Loucy (cell line): ENCODE measurements at regions not wholly inside any gene's neighbourhood (a gene's known extent, or its start where the extent isn't known, plus 50 kb on each side); places are given as distances from the start of the nearest gene placed in this dataset.
"Not testable (repeated sequence)": the region's sequence is repeated elsewhere in the genome, so short reads cannot be mapped to it uniquely, and the experiment has no call there.

Source experiments
- H2AFZ ChIP-seq: fragments of 200-600 bp; sonication (generic); 2 replicates; pipeline ENCODE4 v1.6.0; 2016; ENCODE audit warnings: antibody characterized with exemption, mild to moderate bottlenecking, low read length, moderate library complexity
- H3F3A ChIP-seq: fragments of 200-600 bp; 2 replicates; pipeline ENCODE4 v1.6.0; 2016; ENCODE audit warnings: antibody characterized with exemption, low read depth, mild to moderate bottlenecking
- H3K27me3 ChIP-seq: fragments of 200-600 bp; sonication (generic); 2 replicates; pipeline ENCODE4 v1.6.1; 2014; ENCODE audit warnings: low read length, mild to moderate bottlenecking; ENCODE audit not compliant: insufficient read depth, poor library complexity, severe bottlenecking
- H3K36me3 ChIP-seq: fragments of 200-600 bp; sonication (generic); 2 replicates; pipeline ENCODE4 v1.6.1; 2016; ENCODE audit warnings: low read length; ENCODE audit not compliant: insufficient read depth
- H3K4me1 ChIP-seq: fragments of 200-600 bp; sonication (generic); 2 replicates; pipeline ENCODE4 v1.5.1; 2014; ENCODE audit warnings: low read length, mild to moderate bottlenecking; ENCODE audit not compliant: insufficient read depth, poor library complexity, severe bottlenecking
- H3K4me2 ChIP-seq: fragments of 200-600 bp; sonication (generic); 2 replicates; pipeline ENCODE4 v1.6.0; 2014; ENCODE audit warnings: antibody characterized with exemption, low read length, low read depth, mild to moderate bottlenecking; ENCODE audit not compliant: poor library complexity, severe bottlenecking
- H3K4me3 ChIP-seq: fragments of 200-600 bp; sonication (generic); 2 replicates; pipeline ENCODE4 v1.5.1; 2014; ENCODE audit warnings: low read length, mild to moderate bottlenecking, mixed read lengths; ENCODE audit not compliant: poor library complexity, severe bottlenecking
- H3K79me2 ChIP-seq: fragments of 200-600 bp; sonication (generic); 2 replicates; pipeline ENCODE4 v1.6.1; 2014; ENCODE audit warnings: low read length; ENCODE audit not compliant: insufficient read depth
- H3K9ac ChIP-seq: fragments of 200-600 bp; sonication (generic); 2 replicates; pipeline ENCODE4 v1.6.0; 2014; ENCODE audit warnings: mild to moderate bottlenecking, low read depth, low read length, moderate library complexity; ENCODE audit not compliant: poor library complexity, severe bottlenecking
- H3K9me2 ChIP-seq: fragments of 200-600 bp; sonication (generic); replicated peaks from 2 replicates; pipeline ENCODE4 v1.6.1; 2016; ENCODE audit warnings: low read depth, low read length, mixed read lengths
- H3K9me3 ChIP-seq: fragments of 200-600 bp; sonication (generic); 2 replicates; pipeline ENCODE4 v1.6.1; 2014; ENCODE audit warnings: mild to moderate bottlenecking, antibody characterized with exemption, low read length, low read depth; ENCODE audit not compliant: insufficient read depth
- H4K20me1 ChIP-seq: fragments of 200-600 bp; sonication (generic); 2 replicates; pipeline ENCODE4 v1.6.0; 2014; ENCODE audit warnings: antibody characterized with exemption, low read length, mild to moderate bottlenecking; ENCODE audit not compliant: insufficient read depth, poor library complexity, severe bottlenecking
- EZH2phosphoT487 ChIP-seq: fragments of 200-600 bp; IDR thresholded peaks from 2 replicates; pipeline ENCODE4 v1.6.1; 2018; ENCODE audit warnings: antibody characterized with exemption, mild to moderate bottlenecking, moderate library complexity, borderline replicate concordance
- TF ChIP-seq, protein P1 (sequence below): fragments of 200-600 bp; sonication (generic); conservative IDR thresholded peaks from 2 replicates; pipeline ENCODE4 v1.5.1; 2014; ENCODE audit warnings: mild to moderate bottlenecking, antibody characterized with exemption, low read length

DNA sequence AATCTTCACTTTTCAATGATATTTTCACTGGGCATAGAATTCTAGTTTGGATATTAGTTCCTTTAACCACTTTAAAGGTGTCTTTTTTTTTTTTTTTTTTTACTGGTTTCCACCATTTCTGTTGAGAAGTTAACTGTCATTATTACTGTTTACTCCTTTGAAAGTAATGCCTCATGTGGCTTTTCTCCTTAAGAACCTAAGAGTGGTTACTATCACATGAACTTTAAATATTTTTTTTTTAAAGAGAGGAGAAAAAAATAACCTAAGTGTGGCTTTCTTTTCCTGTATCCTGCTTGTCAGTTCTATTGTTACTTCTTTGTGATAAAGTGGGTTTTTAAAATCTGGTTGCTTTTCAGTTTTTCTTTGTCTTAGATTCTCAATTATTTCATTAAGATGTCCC is 229.5 kb downstream of the CDH26 start:
- Histone ChIP-seq H3K79me2 (no peaks in the 10 kb centered on the region), H3F3A (no peaks in the 10 kb centered on the region), H3K36me3 (peaks cover 5% of the 10 kb centered on the region; the same call in 1 of the 2 replicates), H3K9me3 (no peaks in the 10 kb centered on the region), H3K9ac (peak overlapping the region; percentile 19), H3K27me3 (no peaks in the 10 kb centered on the region), H2AFZ (no peak overlapping the region), H3K9me2 (no peaks in the 10 kb centered on the region), H4K20me1 (no peaks in the 10 kb centered on the region), H3K4me1 (peaks cover 18% of the 10 kb centered on the region), H3K4me2 (peak overlapping the region; percentile 38), H3K4me3 (no peak overlapping the region)
- no peak for TF ChIP-seq EZH2phosphoT487
- TF ChIP-seq, protein P1, sequence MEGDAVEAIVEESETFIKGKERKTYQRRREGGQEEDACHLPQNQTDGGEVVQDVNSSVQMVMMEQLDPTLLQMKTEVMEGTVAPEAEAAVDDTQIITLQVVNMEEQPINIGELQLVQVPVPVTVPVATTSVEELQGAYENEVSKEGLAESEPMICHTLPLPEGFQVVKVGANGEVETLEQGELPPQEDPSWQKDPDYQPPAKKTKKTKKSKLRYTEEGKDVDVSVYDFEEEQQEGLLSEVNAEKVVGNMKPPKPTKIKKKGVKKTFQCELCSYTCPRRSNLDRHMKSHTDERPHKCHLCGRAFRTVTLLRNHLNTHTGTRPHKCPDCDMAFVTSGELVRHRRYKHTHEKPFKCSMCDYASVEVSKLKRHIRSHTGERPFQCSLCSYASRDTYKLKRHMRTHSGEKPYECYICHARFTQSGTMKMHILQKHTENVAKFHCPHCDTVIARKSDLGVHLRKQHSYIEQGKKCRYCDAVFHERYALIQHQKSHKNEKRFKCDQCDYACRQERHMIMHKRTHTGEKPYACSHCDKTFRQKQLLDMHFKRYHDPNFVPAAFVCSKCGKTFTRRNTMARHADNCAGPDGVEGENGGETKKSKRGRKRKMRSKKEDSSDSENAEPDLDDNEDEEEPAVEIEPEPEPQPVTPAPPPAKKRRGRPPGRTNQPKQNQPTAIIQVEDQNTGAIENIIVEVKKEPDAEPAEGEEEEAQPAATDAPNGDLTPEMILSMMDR: no peak

DNA sequence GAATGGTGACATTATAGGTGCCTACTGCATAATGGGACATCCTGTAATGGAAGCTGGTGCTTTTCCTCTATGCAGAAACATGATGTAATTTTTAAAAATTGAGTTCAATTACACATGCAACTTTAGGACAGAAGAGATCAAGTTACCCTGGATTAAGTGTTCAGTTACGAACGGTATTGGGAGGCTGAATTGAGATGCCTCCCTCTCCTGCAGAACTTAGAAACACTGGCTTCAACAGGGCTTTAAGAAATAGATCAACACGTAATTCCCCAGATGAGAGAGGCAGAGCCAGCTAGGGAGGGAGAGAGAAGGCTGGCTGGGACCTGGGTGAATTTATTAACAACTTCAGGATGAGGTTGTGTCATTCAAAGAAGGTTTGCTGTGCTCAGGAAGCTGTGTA is 232.8 kb downstream of the CDH26 start:
- Histone ChIP-seq H3K4me3 (no peak overlapping the region), H3K9me2 (no peaks in the 10 kb centered on the region), H3K9ac (no peak overlapping the region), H3K4me2 (no peak overlapping the region), H2AFZ (no peak overlapping the region), H3K36me3 (peaks cover 5% of the 10 kb centered on the region; the same call in 1 of the 2 replicates), H4K20me1 (no peaks in the 10 kb centered on the region), H3K79me2 (no peaks in the 10 kb centered on the region), H3K4me1 (peaks cover 18% of the 10 kb centered on the region), H3F3A (no peaks in the 10 kb centered on the region), H3K27me3 (no peaks in the 10 kb centered on the region), H3K9me3 (no peaks in the 10 kb centered on the region)
- TF ChIP-seq EZH2phosphoT487: no peak
- TF ChIP-seq, protein P1: no peak

DNA sequence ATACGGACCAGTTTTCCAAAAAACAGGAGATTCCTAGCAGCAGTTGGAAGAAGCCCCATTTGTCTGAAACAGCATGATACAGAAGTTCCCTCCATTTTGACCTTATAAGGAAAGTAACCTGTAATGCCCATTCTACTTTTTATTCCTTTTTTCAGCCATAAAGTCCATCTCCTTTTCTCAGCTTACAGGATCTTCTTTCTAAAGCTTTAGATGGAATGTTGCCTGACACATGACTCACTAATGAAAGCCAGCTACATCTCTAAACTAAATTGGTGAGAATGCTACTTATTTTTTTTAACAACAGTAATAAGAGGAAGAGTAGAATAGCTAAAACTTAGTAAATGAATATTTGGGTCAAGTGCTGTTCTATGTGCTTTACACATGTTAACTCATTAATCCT is 234.1 kb downstream of the CDH26 start:
- Histone ChIP-seq H3K9ac (no peak overlapping the region), H4K20me1 (no peaks in the 10 kb centered on the region), H2AFZ (no peak overlapping the region), H3K36me3 (peaks cover 5% of the 10 kb centered on the region), H3F3A (no peaks in the 10 kb centered on the region), H3K9me2 (no peaks in the 10 kb centered on the region), H3K9me3 (peaks cover 2% of the 10 kb centered on the region; the same call in 1 of the 2 replicates), H3K4me2 (no peak overlapping the region), H3K4me3 (no peak overlapping the region), H3K79me2 (no peaks in the 10 kb centered on the region), H3K4me1 (peaks cover 12% of the 10 kb centered on the region), H3K27me3 (no peaks in the 10 kb centered on the region)
- TF ChIP-seq EZH2phosphoT487: no peak

DNA sequence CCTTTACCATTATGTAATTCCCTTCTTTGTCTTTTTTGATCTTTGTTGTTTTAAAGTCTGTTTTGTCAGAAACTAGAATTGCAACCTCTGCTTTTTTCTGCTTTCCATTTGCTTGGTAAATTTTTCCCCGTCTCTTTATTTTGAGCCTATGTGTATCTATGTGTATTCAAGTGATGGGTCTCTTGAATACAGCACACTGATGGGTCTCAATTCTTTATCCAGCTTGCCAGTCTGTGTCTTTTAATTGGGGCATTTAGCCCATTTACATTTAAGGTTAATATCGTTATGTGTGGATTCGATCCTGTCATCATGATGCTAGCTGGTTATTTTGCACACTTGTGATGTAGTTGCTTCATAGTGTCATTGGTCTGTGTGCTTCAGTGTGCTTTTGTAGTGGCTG is 240.9 kb downstream of the CDH26 start:
- H3K9me2 ChIP-seq, H3F3A ChIP-seq, H4K20me1 ChIP-seq, H2AFZ ChIP-seq, H3K79me2 ChIP-seq, H3K27me3 ChIP-seq, H3K4me3 ChIP-seq, H3K4me2 ChIP-seq, H3K9ac ChIP-seq, H3K36me3 ChIP-seq: not testable (repeated sequence)
- Histone ChIP-seq H3K9me3 (peaks cover 20% of the 10 kb centered on the region; the same call in 1 of the 2 replicates), H3K4me1 (peaks cover 18% of the 10 kb centered on the region)
